Panc1 (cell line): ENCODE measurements at regions not wholly inside any gene's neighbourhood (a gene's known extent, or its start where the extent isn't known, plus 50 kb on each side); places are given as distances from the start of the nearest gene placed in this dataset.

Experiments used
- POLR2AphosphoS5 ChIP-seq: IDR thresholded peaks from 2 replicates; pipeline ENCODE4 v1.6.1; 2012; ENCODE audit warnings: mild to moderate bottlenecking, low read depth, low read length, moderate library complexity
- SIN3A ChIP-seq: IDR thresholded peaks from 2 replicates; pipeline ENCODE4 v1.6.1; 2012; ENCODE audit warnings: low read depth, mild to moderate bottlenecking, low read length, moderate library complexity, borderline replicate concordance; ENCODE audit not compliant: insufficient read depth
- TF ChIP-seq, protein P1 (sequence below): fragments of 450-650 bp; IDR thresholded peaks from 2 replicates; pipeline ENCODE4 v1.5.1; 2017; ENCODE audit warnings: mild to moderate bottlenecking
- TF ChIP-seq, protein P2 (sequence below), 2 experiments: IDR thresholded peaks; 2 replicates each; pipeline ENCODE4 v1.6.1; 2011 to 2012; ENCODE audit warnings: low read depth in 2 of 2, control low read depth in 1 of 2, low read length in 1 of 2, mild to moderate bottlenecking in 1 of 2, moderate library complexity in 1 of 2; ENCODE audit not compliant: insufficient read depth in 1 of 2

DNA sequence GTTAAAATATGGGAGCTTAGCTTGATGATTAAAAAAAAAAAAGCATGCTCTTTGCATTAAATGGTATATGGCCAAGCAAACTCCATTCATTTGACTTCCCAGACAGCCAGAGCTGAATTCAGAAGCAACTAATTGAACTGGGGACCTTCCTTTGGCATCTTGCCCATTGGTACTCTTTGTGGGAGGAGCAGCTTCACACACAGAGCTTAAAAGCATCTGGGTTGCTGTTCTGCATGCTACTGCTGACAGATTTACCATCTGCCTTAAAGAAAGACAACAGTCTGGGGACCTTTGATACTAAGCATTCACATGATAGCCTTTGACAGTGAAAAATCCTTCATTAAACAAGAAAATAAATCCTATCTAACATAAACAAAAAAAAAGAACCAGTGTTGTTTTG lies 977.9 kb downstream of the TMTC2 start:
- TF ChIP-seq, protein P1, sequence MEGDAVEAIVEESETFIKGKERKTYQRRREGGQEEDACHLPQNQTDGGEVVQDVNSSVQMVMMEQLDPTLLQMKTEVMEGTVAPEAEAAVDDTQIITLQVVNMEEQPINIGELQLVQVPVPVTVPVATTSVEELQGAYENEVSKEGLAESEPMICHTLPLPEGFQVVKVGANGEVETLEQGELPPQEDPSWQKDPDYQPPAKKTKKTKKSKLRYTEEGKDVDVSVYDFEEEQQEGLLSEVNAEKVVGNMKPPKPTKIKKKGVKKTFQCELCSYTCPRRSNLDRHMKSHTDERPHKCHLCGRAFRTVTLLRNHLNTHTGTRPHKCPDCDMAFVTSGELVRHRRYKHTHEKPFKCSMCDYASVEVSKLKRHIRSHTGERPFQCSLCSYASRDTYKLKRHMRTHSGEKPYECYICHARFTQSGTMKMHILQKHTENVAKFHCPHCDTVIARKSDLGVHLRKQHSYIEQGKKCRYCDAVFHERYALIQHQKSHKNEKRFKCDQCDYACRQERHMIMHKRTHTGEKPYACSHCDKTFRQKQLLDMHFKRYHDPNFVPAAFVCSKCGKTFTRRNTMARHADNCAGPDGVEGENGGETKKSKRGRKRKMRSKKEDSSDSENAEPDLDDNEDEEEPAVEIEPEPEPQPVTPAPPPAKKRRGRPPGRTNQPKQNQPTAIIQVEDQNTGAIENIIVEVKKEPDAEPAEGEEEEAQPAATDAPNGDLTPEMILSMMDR: no peak
- TF ChIP-seq POLR2AphosphoS5 (no peak), SIN3A (no peak)
- TF ChIP-seq, protein P2, sequence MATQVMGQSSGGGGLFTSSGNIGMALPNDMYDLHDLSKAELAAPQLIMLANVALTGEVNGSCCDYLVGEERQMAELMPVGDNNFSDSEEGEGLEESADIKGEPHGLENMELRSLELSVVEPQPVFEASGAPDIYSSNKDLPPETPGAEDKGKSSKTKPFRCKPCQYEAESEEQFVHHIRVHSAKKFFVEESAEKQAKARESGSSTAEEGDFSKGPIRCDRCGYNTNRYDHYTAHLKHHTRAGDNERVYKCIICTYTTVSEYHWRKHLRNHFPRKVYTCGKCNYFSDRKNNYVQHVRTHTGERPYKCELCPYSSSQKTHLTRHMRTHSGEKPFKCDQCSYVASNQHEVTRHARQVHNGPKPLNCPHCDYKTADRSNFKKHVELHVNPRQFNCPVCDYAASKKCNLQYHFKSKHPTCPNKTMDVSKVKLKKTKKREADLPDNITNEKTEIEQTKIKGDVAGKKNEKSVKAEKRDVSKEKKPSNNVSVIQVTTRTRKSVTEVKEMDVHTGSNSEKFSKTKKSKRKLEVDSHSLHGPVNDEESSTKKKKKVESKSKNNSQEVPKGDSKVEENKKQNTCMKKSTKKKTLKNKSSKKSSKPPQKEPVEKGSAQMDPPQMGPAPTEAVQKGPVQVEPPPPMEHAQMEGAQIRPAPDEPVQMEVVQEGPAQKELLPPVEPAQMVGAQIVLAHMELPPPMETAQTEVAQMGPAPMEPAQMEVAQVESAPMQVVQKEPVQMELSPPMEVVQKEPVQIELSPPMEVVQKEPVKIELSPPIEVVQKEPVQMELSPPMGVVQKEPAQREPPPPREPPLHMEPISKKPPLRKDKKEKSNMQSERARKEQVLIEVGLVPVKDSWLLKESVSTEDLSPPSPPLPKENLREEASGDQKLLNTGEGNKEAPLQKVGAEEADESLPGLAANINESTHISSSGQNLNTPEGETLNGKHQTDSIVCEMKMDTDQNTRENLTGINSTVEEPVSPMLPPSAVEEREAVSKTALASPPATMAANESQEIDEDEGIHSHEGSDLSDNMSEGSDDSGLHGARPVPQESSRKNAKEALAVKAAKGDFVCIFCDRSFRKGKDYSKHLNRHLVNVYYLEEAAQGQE (IDR thresholded peaks at IDR 0.05; ENCODE audit: insufficient read depth in 1 of 2, low read depth in 2 of 2, low read length in 1 of 2): no peak
